ACC112 (cell line): ENCODE measurements at regions not wholly inside any gene's neighbourhood (a gene's known extent, or its start where the extent isn't known, plus 50 kb on each side); places are given as distances from the start of the nearest gene placed in this dataset.
"Not testable (repeated sequence)": the region's sequence is repeated elsewhere in the genome, so short reads cannot be mapped to it uniquely, and the experiment has no call there.

ENCODE experiments used
- H2AFZ ChIP-seq: fragments of 200-600 bp; sonication (generic); one replicate; pipeline ENCODE4 v1.6.0; 2017; ENCODE audit warnings: antibody characterized with exemption, low read length; ENCODE audit not compliant: unreplicated experiment
- H3K27ac ChIP-seq: fragments of 200-600 bp; sonication (generic); 2 replicates; pipeline ENCODE4 v1.5.1; 2014; ENCODE audit warnings: low read depth, mild to moderate bottlenecking, antibody characterized with exemption, low read length, moderate library complexity
- H3K27me3 ChIP-seq: fragments of 200-600 bp; sonication (generic); 2 replicates; pipeline ENCODE4 v1.6.1; 2014; ENCODE audit warnings: mild to moderate bottlenecking, antibody characterized with exemption, low read length, moderate library complexity, mixed read lengths; ENCODE audit not compliant: insufficient read depth
- H3K36me3 ChIP-seq: fragments of 200-600 bp; sonication (generic); 2 replicates; pipeline ENCODE4 v1.6.1; 2016; ENCODE audit warnings: mild to moderate bottlenecking, antibody characterized with exemption, low read length, moderate library complexity, mixed read lengths; ENCODE audit not compliant: insufficient read depth
- H3K4me1 ChIP-seq: fragments of 200-600 bp; sonication (generic); one replicate; pipeline ENCODE4 v1.6.1; 2016; ENCODE audit warnings: low read length, mixed read lengths; ENCODE audit not compliant: insufficient read depth, unreplicated experiment, control insufficient read depth
- H3K4me3 ChIP-seq: fragments of 200-600 bp; sonication (generic); 2 replicates; pipeline ENCODE4 v1.5.1; 2014; ENCODE audit warnings: mild to moderate bottlenecking, low read depth, low read length
- H3K79me2 ChIP-seq: fragments of 200-600 bp; sonication (generic); one replicate; pipeline ENCODE4 v1.6.0; 2016; ENCODE audit warnings: low read length; ENCODE audit not compliant: control insufficient read depth, unreplicated experiment, insufficient read depth

GRCh38 chr5:100694100-100694499 lies 158.9 kb downstream of the FAM174A start:
- no peak overlapping the region for H3K4me3 ChIP-seq
- no peak overlapping the region for H2AFZ ChIP-seq
- H3K79me2 ChIP-seq = no peaks in the 10 kb centered on the region
- H3K36me3 ChIP-seq = no peaks in the 10 kb centered on the region
- H3K4me1 ChIP-seq = peaks cover 18% of the 10 kb centered on the region
- no peak overlapping the region for H3K27ac ChIP-seq
- no peaks in the 10 kb centered on the region for H3K27me3 ChIP-seq

- Histone ChIP-seq H2AFZ (no peak overlapping the region), H3K27ac (no peak overlapping the region), H3K4me1 (no peaks in the 10 kb centered on the region), H3K27me3 (no peaks in the 10 kb centered on the region), H3K4me3 (no peak overlapping the region), H3K79me2 (no peaks in the 10 kb centered on the region), H3K36me3 (no peaks in the 10 kb centered on the region)
Observed at GRCh38 chr5:100697970-100698369, 162.8 kb downstream of the FAM174A start.

- no peaks in the 10 kb centered on the region for H3K4me1 ChIP-seq
- H3K36me3 ChIP-seq = no peaks in the 10 kb centered on the region
- H3K4me3 ChIP-seq = no peak overlapping the region
- no peak overlapping the region for H3K27ac ChIP-seq
- H2AFZ ChIP-seq = no peak overlapping the region
- no peaks in the 10 kb centered on the region for H3K27me3 ChIP-seq
- H3K79me2 ChIP-seq = no peaks in the 10 kb centered on the region
Observed at GRCh38 chr5:100706776-100707175, 171.6 kb downstream of the FAM174A start.

- no peaks in the 10 kb centered on the region for H3K36me3 ChIP-seq
- no peaks in the 10 kb centered on the region for H3K4me1 ChIP-seq
- no peak overlapping the region for H3K27ac ChIP-seq
- H3K27me3 ChIP-seq = no peaks in the 10 kb centered on the region
- H3K79me2 ChIP-seq = no peaks in the 10 kb centered on the region
- H3K4me3 ChIP-seq = no peak overlapping the region
- no peak overlapping the region for H2AFZ ChIP-seq
Observed at GRCh38 chr5:100708645-100709171, 173.5 kb downstream of the FAM174A start.

- no peaks in the 10 kb centered on the region for H3K36me3 ChIP-seq
- no peaks in the 10 kb centered on the region for H3K79me2 ChIP-seq
- no peaks in the 10 kb centered on the region for H3K4me1 ChIP-seq
- no peak overlapping the region for H3K27ac ChIP-seq
- no peak overlapping the region for H3K4me3 ChIP-seq
- no peak overlapping the region for H2AFZ ChIP-seq
- H3K27me3 ChIP-seq = no peaks in the 10 kb centered on the region
Observed at GRCh38 chr5:100709771-100710170, 174.6 kb downstream of the FAM174A start.

GRCh38 chr5:100714780-100715179 lies 179.6 kb downstream of the FAM174A start:
- not testable (repeated sequence) for H3K4me3 ChIP-seq, H2AFZ ChIP-seq, H3K4me1 ChIP-seq, H3K27me3 ChIP-seq, H3K79me2 ChIP-seq, H3K27ac ChIP-seq, H3K36me3 ChIP-seq

GRCh38 chr5:100722657-100723056 lies 180.4 kb downstream of the ST8SIA4 start:
- Histone ChIP-seq H2AFZ (no peak overlapping the region), H3K79me2 (no peaks in the 10 kb centered on the region), H3K4me3 (no peak overlapping the region), H3K4me1 (no peaks in the 10 kb centered on the region), H3K27ac (no peak overlapping the region), H3K36me3 (no peaks in the 10 kb centered on the region), H3K27me3 (no peaks in the 10 kb centered on the region)

GRCh38 chr5:100723229-100723628 lies 179.9 kb downstream of the ST8SIA4 start:
- no peaks in the 10 kb centered on the region for H3K27me3 ChIP-seq
- H3K79me2 ChIP-seq = no peaks in the 10 kb centered on the region
- no peaks in the 10 kb centered on the region for H3K4me1 ChIP-seq
- H3K36me3 ChIP-seq = no peaks in the 10 kb centered on the region
- H2AFZ ChIP-seq = no peak overlapping the region
- H3K4me3 ChIP-seq = no peak overlapping the region
- H3K27ac ChIP-seq = no peak overlapping the region

- Histone ChIP-seq H3K27ac (no peak overlapping the region), H3K27me3 (no peaks in the 10 kb centered on the region), H3K4me1 (no peaks in the 10 kb centered on the region), H3K4me3 (no peak overlapping the region), H2AFZ (no peak overlapping the region), H3K36me3 (no peaks in the 10 kb centered on the region), H3K79me2 (no peaks in the 10 kb centered on the region)
Observed at GRCh38 chr5:100726116-100726515, 177.0 kb downstream of the ST8SIA4 start.

GRCh38 chr5:100731768-100732167 lies 171.3 kb downstream of the ST8SIA4 start:
- H3K79me2 ChIP-seq = no peaks in the 10 kb centered on the region
- H3K27ac ChIP-seq = no peak overlapping the region
- peak overlapping the region; percentile 61 for H2AFZ ChIP-seq
- H3K4me1 ChIP-seq = no peaks in the 10 kb centered on the region
- no peaks in the 10 kb centered on the region for H3K27me3 ChIP-seq
- H3K4me3 ChIP-seq = peak overlapping the region; percentile 50
- no peaks in the 10 kb centered on the region for H3K36me3 ChIP-seq

- Histone ChIP-seq H3K4me1 (peaks cover 3% of the 10 kb centered on the region), H2AFZ (peak overlapping the region; percentile 69), H3K4me3 (peak overlapping the region; percentile 47), H3K36me3 (no peaks in the 10 kb centered on the region), H3K27ac (no peak overlapping the region), H3K27me3 (no peaks in the 10 kb centered on the region), H3K79me2 (no peaks in the 10 kb centered on the region)
Observed at GRCh38 chr5:100746730-100747129, 156.4 kb downstream of the ST8SIA4 start.
